Suprapubic skin (tissue), 3 donors: ENCODE measurements at regions not wholly inside any gene's neighbourhood (a gene's known extent, or its start where the extent isn't known, plus 50 kb on each side); places are given as distances from the start of the nearest gene placed in this dataset.

Experiments used
- POLR2A ChIP-seq, 2 donors: fragments of 450-650 bp; IDR thresholded peaks; one replicate each; pipeline ENCODE4 v1.6.1; 2017; ENCODE audit warnings: antibody characterized with exemption in 2 of 2, mild to moderate bottlenecking in 2 of 2, moderate library complexity in 2 of 2
- TF ChIP-seq, protein P1 (sequence below), 2 donors: fragments of 200-600 bp in 1 of 2; fragments of 450-650 bp in 1 of 2; sonication (generic) in 1 of 2; IDR thresholded peaks; one replicate each; pipeline ENCODE4 v1.5.1; 2016 to 2019; ENCODE audit warnings: antibody characterized with exemption in 2 of 2, mild to moderate bottlenecking in 1 of 2, moderate library complexity in 1 of 2

DNA sequence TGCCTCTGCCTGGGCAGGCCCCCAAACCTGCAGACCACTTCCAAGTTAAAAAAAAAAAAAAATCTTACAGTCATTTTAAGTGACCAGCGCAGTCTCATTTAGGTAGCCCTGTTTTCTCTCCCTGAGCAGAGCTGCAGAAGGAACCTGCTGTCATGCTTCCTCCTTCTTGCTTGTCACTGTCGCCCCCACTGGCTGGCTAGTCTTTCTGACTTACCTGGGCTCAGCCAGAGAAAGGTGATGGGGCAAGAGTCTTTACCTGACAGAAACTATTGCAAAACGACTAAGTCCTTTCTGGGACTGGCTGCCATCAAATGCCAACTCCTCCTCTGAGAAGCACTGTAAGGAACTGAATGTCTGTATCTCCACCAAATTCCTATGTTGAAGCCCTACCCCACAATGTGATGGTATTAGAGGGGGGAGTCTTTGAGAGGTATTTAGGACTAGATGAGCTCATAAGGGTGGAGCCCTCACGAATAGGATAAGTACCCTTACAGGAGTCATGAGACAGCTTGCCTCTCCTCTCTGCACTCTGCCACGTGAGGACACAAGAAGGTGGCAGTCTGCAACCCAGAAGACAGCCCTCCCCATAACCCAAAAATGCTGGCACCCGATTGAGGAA is 58.4 kb upstream of the SHC3 start:
- TF ChIP-seq POLR2A (IDR thresholded peaks at IDR 0.05), result no peak
- TF ChIP-seq, protein P1, sequence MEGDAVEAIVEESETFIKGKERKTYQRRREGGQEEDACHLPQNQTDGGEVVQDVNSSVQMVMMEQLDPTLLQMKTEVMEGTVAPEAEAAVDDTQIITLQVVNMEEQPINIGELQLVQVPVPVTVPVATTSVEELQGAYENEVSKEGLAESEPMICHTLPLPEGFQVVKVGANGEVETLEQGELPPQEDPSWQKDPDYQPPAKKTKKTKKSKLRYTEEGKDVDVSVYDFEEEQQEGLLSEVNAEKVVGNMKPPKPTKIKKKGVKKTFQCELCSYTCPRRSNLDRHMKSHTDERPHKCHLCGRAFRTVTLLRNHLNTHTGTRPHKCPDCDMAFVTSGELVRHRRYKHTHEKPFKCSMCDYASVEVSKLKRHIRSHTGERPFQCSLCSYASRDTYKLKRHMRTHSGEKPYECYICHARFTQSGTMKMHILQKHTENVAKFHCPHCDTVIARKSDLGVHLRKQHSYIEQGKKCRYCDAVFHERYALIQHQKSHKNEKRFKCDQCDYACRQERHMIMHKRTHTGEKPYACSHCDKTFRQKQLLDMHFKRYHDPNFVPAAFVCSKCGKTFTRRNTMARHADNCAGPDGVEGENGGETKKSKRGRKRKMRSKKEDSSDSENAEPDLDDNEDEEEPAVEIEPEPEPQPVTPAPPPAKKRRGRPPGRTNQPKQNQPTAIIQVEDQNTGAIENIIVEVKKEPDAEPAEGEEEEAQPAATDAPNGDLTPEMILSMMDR (IDR thresholded peaks at IDR 0.05), result no peak
